NCI-H748 (cell line): ENCODE measurements at regions not wholly inside any gene's neighbourhood (a gene's known extent, or its start where the extent isn't known, plus 50 kb on each side); places are given as distances from the start of the nearest gene placed in this dataset.

Experiments used
- DNase-seq: peaks from one replicate; lab custom pipeline; 2025; ENCODE audit not compliant: unreplicated experiment; lab: John Stamatoyannopoulos, UW

DNA sequence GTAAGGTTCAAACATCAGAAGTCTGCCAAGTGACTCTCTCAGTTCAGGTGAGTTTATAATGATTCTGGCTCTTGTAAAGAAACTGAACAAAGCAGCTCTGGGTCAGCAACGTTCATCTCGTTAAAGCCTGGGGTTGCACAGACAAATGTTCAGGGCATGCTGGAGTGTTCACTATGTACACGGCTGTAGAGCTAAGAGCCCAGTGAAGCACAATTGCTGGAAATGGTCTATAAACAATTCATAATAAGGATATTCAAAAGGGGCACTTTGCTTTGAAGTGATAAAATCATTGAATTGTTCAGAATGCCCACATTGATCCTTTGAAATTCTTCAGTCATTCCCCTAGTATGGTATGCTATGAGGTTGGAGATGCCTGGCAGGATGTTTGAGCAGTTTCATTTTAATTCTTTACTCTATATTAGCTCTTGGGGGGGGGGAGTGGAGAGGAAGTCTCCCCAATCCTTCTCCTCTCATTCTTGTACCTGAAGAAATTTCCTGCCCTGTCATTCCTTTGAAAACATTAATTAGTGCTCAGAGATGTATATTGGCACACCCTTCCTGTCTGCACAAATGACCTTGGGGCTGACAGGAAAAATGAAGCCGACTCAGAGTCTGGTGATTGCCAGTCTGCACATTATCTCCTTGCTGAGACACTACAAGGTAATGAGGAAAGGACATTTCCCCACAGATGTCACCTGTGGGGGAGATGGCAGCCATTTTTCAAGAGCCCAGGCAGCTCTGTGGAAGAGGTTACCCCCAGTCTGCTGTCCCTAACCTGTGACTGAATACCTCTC, 145.5 kb downstream of the DLEU7 start:
- peak; percentile 70 for DNase-seq

DNA sequence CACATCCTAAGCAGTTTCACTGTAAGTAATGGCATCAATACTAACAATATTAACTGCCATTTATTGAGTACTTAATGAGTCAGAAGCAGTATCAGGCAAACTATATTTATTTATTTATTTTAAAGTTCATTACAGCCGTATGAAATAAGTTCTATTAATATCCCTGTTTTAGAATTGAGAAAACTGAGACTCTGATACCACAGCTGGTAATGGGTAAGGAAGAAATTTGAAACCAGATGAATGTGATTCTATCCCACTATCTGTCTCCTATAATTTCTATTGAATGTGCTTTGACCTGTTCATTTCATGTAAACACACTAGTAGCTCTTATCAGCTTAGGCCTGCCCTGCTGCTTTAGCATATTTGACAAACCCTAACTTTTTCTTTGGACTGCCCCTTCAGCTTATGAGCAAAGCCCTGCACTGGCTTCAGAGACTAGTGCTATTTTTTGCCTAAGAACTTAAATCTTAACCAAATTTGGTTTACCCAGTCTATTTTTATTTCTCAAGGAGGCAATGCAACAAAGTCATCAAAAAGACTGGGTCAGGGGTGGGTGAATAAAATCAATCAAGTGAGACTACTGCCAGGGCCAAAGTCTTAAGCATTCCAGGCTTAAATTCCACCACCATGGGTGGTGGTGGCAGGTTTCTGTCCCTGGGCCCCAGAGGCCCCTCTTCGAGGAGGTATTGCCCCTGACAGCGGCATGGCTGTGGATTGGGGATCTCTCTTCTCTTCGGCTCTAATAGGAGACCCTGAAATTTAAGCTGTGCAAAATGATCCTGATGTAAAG, 143.4 kb downstream of the DLEU7 start:
- DNase-seq: peak; percentile 16

GRCh38 chr13:50700664-50701305, 142.7 kb downstream of the DLEU7 start:
- no peak for DNase-seq

- peak; percentile 8 for DNase-seq
Observed at GRCh38 chr13:50701469-50701868, 142.0 kb downstream of the DLEU7 start.

DNA sequence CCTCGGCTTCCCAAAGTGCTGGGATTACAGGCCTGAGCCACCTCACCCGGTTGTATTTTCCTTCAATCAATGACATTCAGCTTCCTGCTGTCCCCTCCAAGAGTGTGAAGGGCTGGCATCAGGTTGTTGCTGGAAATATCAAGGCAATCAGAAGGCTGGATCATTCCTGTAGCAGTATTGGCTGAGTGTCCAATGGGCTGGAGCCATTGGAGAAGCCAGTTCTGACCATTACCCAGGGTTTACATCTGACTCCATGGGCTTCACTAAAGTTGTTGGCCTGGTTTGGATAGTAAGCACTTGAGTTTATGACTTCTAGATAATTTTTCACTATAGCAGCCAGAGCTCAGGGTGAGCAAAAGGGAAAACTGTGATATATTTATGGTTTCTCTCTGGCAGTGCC, 137.0 kb downstream of the DLEU7 start:
- DNase-seq: no peak

- no peak for DNase-seq
Observed at GRCh38 chr13:50707628-50708027, 135.9 kb downstream of the DLEU7 start.

- DNase-seq: no peak
Observed at GRCh38 chr13:50708461-50708860, 135.0 kb downstream of the DLEU7 start.

- DNase-seq: no peak
Observed at GRCh38 chr13:50709058-50709457, 134.4 kb downstream of the DLEU7 start.

DNA sequence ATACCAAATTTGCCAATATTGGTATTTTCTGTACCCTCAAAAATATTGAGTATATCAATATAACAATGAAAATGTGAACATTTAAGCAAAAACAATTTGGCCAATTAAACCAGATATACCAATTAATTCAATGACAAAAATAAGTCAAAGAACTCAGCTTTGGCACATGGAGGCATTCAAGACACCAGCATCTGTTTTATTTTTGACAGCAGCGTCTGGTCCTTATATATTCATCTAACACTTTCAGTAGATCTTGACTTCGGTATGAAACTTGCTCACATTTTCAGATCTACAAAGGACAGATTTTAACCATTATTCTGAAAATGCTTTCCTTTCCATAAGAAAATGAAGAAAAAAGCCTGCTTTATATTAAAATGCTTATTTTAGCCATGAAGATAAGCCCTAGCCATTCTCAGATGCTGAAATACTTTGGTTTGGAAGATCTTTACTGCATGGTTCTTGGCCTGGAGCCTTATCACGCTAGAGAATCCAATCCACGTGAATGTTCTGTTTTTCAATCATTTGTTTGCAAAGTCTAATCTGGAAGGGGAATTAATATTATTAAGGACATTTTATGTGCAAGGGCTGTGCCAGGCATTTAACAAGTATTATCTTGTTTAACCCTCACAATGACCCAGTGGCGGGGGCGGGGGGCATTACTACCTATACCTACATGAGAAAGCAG, 132.2 kb downstream of the DLEU7 start:
- no peak for DNase-seq

DNA sequence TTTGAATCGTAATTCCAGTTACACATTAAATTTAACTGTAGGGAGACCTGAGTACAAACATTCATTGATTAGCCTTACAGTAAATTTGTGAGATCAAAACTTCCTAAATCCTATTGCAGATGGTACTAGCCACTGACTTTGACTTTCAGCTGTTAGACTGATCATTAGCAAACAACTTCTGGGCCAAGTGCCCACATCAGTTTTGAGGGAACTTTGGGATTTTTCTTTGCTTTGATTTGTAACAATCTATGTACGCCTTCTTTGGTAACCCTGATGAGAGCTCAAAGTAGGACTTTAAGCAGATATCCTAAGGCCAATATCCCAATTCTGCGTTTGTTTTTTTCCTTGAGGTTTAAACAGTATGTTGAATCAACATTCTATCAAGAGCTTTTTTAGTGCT, 131.5 kb downstream of the DLEU7 start:
- no peak for DNase-seq

DNA sequence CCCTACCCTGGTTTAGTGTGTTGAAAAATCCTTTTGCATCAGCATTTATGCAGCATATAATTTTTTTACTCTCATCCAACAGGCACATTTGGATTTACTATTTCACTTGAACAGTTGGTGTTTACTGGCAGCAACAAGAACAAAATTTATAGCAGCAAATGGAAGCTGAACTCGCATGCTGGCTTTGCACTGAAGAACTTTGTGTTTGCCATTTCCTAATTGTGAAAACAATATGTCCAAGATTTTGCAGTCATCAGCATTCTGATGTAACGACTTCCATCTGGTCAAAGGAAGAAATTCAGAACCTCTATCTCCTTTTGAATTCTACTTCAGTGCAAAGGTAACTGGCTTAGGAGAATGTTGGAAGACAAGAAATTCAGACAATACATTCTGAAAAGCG, 131.0 kb downstream of the DLEU7 start:
- DNase-seq: no peak

DNA sequence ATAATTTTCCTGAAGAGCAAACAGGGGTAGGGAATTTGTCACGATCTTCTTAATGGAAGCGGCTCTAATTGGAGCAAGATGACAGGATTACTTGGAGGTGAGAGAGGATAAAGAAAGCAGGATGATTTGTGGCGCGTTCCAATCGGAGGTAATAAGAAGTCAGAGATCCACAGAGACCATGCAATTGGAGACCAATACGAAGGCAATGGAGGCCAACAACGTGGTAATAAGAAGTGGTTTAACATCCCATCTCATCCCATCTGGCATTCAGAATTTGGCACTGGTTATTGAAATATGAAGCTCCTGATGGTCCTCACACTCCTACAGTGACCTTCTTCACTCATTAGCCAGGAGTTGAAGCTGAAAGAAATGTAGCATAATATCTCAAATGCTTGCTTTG, 130.6 kb downstream of the DLEU7 start:
- no peak for DNase-seq

DNA sequence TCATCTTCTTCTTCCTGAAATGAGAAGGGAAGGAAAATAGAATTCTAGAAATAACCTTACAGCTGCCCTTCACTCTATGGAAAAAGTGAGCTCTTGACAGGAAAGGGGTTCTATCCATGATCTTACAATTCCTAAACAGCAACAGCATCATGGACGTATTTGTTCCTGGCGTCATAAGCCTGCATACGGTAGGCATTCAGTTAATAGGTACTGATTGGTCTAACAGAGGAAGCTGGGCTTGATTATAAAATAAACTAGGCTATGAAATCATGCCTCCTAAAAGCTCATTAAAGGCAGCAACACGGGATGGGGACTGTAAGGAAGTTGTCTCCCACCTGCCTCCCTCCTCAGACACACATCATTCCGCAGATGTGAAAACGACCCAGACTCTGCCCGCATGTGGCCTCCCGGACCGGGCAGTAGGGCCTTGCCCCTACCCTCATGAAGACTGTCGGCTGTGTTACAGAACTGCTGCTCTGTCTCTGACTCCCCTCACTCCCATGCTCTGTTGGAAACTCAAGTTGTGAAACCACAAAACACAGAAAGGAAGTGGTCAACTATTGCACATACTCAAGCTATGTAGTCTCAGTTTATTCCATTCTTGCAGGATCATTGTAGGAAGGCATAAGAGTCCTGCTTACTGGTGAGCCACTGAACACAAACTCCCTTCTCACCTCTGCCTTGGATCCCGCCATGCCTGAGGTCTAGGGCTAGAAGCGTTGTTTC, 129.8 kb downstream of the DLEU7 start:
- no peak for DNase-seq

DNA sequence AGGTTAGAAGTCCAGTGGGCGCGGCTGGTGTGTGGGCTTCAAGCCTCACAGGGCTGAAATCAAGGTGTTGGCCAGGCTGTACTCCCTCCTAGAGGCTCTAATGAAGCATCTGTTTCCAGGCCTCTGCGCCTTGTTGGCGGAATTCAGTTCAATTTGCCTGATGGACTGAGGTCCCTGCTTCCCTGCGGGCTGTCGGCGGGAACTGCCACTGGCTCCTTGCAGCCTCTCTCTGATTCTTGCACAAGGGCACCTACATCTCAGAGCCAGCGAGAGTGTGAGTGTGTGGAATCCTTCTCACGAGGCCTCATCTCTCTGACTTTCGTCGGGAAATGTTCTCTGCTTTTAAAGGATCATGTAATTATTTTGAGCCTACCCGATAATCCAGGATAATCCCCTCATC, 128.6 kb downstream of the DLEU7 start:
- DNase-seq: no peak

DNA sequence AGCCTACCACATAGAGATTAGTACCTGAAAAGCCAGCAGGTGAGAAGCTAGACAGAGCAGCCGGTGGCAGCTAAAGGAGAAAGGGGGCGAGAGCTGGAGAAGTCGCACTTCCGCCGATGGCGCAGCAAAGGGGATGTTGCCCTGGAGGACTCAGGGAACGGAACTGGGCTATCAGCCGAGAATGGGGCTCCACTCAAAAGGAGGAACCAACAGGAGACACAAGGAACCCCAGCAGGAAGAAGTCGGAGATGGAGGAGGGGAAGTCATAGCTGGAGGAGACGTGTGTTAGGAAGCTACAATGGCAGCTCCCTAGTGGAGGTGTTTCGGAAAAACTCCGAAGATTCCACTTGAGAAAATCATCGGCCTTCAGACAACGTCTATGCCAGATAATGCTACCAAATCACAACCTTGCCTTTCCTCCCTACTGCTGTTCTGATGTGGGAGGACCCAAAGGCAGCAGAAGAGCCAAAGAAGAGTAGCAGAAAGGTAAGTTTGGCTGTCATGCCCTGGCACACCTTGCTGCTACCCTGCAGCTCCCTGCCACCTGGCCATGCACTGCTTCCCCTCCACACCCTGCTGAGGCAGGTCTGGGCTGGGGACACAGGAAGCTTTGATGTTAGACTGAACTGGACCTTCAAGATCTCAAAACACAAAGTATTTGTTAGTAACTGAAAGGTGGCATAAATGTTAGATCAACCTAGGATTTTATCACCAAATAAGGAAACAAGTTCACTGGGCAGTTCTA, 127.9 kb downstream of the DLEU7 start:
- no peak for DNase-seq

GRCh38 chr13:50720861-50721671, 122.4 kb downstream of the DLEU7 start:
- DNase-seq: no peak

DNA sequence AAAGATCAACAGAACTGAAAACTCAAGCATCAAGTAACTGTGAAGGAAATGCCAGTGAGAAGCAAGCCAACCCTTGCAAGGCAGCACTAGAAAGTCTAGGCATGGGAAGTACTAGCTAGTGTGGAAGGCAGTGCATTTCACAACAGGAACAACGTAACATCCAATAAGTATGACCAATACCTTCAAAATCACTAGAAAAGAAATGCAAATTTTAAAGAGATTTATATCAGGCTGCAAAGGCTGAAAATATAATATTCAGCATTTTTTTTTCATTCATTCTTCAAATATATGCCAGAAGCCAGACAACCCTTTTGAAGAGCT, 121.9 kb downstream of the DLEU7 start:
- no peak for DNase-seq

GRCh38 chr13:50722440-50723125, 120.9 kb downstream of the DLEU7 start:
- no peak for DNase-seq

DNA sequence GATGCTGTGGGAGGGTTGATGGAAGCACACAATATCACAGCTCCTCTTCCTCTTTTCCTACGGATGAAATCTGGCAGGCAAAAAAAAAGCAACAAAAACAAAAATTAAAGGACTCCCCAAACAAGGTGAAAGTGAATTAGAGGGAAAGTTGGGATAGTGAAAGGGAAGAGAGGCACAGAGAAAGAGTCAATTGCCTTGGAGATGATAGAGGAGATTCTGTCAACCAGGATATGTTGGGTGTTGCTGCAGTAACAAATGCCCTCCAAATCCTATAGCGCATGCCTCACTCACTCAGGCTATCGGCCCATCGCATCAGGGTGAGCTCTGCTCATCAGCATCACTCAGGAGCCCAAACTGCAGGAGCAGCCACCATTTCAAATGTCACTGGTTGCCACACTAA, 119.1 kb downstream of the DLEU7 start:
- DNase-seq: no peak
